Colon (tissue), 2 donors: ENCODE measurements at regions not wholly inside any gene's neighbourhood (a gene's known extent, or its start where the extent isn't known, plus 50 kb on each side); places are given as distances from the start of the nearest gene placed in this dataset.
A peak's percentile ranks its signal among the peaks of the same experiment; 100 is the strongest.
"Not testable (repeated sequence)": the region's sequence is repeated elsewhere in the genome, so short reads cannot be mapped to it uniquely, and the experiment has no call there.

Experiments used
- FAIRE-seq: peaks from 2 replicates; lab custom pipeline; 2012; peaks lifted over from hg19 to GRCh38; lab: Jason Lieb, UNC
- donor health status: control.
- donor health status: control.

GRCh38 chr10:45515630-45516029 is 141.6 kb downstream of the ALOX5 start:
- no peak for FAIRE-seq

- no peak for FAIRE-seq
These were observed 140.6 kb downstream of the ALOX5 start for GRCh38 chr10:45514291-45515270.

- FAIRE-seq = no peak
These were observed 139.5 kb downstream of the ALOX5 start for GRCh38 chr10:45513551-45513950.

GRCh38 chr10:45511926-45512325 is 137.9 kb downstream of the ALOX5 start:
- FAIRE-seq = not testable (repeated sequence)

- FAIRE-seq = no peak
These were observed 135.5 kb downstream of the ALOX5 start for GRCh38 chr10:45509491-45509890.

GRCh38 chr10:45505311-45505710 is 131.3 kb downstream of the ALOX5 start:
- FAIRE-seq = no peak

GRCh38 chr10:45502458-45502857 is 128.4 kb downstream of the ALOX5 start:
- no peak for FAIRE-seq

- peak; percentile 24 for FAIRE-seq
These were observed 127.8 kb downstream of the ALOX5 start for GRCh38 chr10:45501791-45502190.

GRCh38 chr10:45500798-45501197 is 126.8 kb downstream of the ALOX5 start:
- no peak for FAIRE-seq

- FAIRE-seq = no peak
These were observed 126.3 kb downstream of the ALOX5 start for GRCh38 chr10:45500304-45500703.

- no peak for FAIRE-seq
These were observed 121.6 kb downstream of the ALOX5 start for GRCh38 chr10:45495438-45496152.
